Activated CD8-positive, alpha-beta T cell treated with anti-CD3 and anti-CD28 coated beads for 36 hours (primary cell): ENCODE measurements at regions not wholly inside any gene's neighbourhood (a gene's known extent, or its start where the extent isn't known, plus 50 kb on each side); places are given as distances from the start of the nearest gene placed in this dataset.

Source experiments
- ATAC-seq: fragments of 200-7000 bp; cut with Tn5 transposase; one replicate; pipeline ENCODE4 v1.10.0; 2021; ENCODE audit warnings: mild to moderate bottlenecking, moderate library complexity
- CTCF ChIA-PET: fragments of 350-600 bp; sonication (Branson Sonifier 250); formaldehyde crosslinking; loops from one replicate; lab custom pipeline; 2021; ENCODE audit warnings: antibody characterized with exemption; lab: Charles Lee
- POLR2A ChIA-PET: fragments of 350-600 bp; sonication (Branson Sonifier 250); formaldehyde crosslinking; loops from one replicate; lab custom pipeline; 2021; ENCODE audit warnings: antibody characterized with exemption; lab: Charles Lee
- DNase-seq: peaks from one replicate; pipeline ENCODE4 v3.0.0-alpha.2; 2020
- H3K27ac Mint-ChIP-seq: one replicate; pipeline ENCODE4 v1.8.0; 2021; ENCODE audit warnings: mild to moderate bottlenecking, mixed read lengths
- H3K27me3 Mint-ChIP-seq: one replicate; pipeline ENCODE4 v1.8.0; 2021; ENCODE audit warnings: mixed read lengths
- H3K36me3 Mint-ChIP-seq: one replicate; pipeline ENCODE4 v1.8.0; 2021; ENCODE audit warnings: low read depth, mixed read lengths
- H3K4me1 Mint-ChIP-seq: one replicate; pipeline ENCODE4 v1.8.0; 2021; ENCODE audit warnings: low read depth, mixed read lengths
- H3K4me3 Mint-ChIP-seq: one replicate; pipeline ENCODE4 v1.8.0; 2021; ENCODE audit warnings: mild to moderate bottlenecking, moderate library complexity, mixed read lengths
- H3K9me3 Mint-ChIP-seq: one replicate; pipeline ENCODE4 v1.8.0; 2021; ENCODE audit warnings: mixed read lengths
- CTCF ChIP-seq: fragments of 200-600 bp; IDR thresholded peaks from one replicate; pipeline ENCODE4 v1.8.0; 2022; ENCODE audit warnings: antibody characterized with exemption, mild to moderate bottlenecking
- intact Hi-C: fragments of 100-400 bp; cut with micrococcal nuclease; formaldehyde crosslinking; loops from one replicate; pipeline ENCODE4 v1.10.0; 2022

- intact Hi-C loops, result no loop called here
- CTCF ChIA-PET, result interaction anchor here (1.4 kb wide), 1 partner anchor 12 kb away, joined by 3 read pairs; no protein-coding TSS in a partner anchor
These were observed 268.5 kb downstream of the WNT5A start for GRCh38 chr3:55218577-55218976.

GRCh38 chr3:55207744-55208143 is 279.4 kb downstream of the WNT5A start:
- Mint-ChIP-seq H3K36me3 (no peaks in the 10 kb centered on the region), H3K27me3 (no peaks in the 10 kb centered on the region), H3K9me3 (no peaks in the 10 kb centered on the region), H3K4me3 (no peak overlapping the region), H3K27ac (no peak overlapping the region), H3K4me1 (no peaks in the 10 kb centered on the region)
- DNase-seq (no peak), ATAC-seq (no peak)
- no peak for TF ChIP-seq CTCF
- POLR2A ChIA-PET, result no interaction called here
- CTCF ChIA-PET, result no interaction called here
- intact Hi-C loops, result no loop called here

More at GRCh38 chr3:55218577-55218976, 268.5 kb downstream of the WNT5A start:
- no peaks in the 10 kb centered on the region for H3K27me3 Mint-ChIP-seq
- POLR2A ChIA-PET, result no interaction called here
- ATAC-seq (no peak), DNase-seq (no peak)
- H3K36me3 Mint-ChIP-seq, result no peaks in the 10 kb centered on the region
- no peak overlapping the region for H3K27ac Mint-ChIP-seq
- TF ChIP-seq CTCF, result no peak
- no peaks in the 10 kb centered on the region for H3K4me1 Mint-ChIP-seq
- H3K4me3 Mint-ChIP-seq, result no peak overlapping the region
- H3K9me3 Mint-ChIP-seq, result peaks cover 12% of the 10 kb centered on the region

- no peaks in the 10 kb centered on the region for H3K36me3 Mint-ChIP-seq
- DNase-seq, result no peak
- H3K27me3 Mint-ChIP-seq, result no peaks in the 10 kb centered on the region
- intact Hi-C loops, result no loop called here
- ChIA-PET CTCF (no interaction called here), POLR2A (no interaction called here)
- no peak overlapping the region for H3K4me3 Mint-ChIP-seq
- no peaks in the 10 kb centered on the region for H3K4me1 Mint-ChIP-seq
- TF ChIP-seq CTCF, result no peak
- no peak overlapping the region for H3K27ac Mint-ChIP-seq
- no peak for ATAC-seq
- H3K9me3 Mint-ChIP-seq, result no peaks in the 10 kb centered on the region
These were observed 278.1 kb upstream of the LRTM1 start for GRCh38 chr3:55205990-55206389.

GRCh38 chr3:55204417-55204816 is 276.6 kb upstream of the LRTM1 start:
- DNase-seq (no peak), ATAC-seq (no peak)
- TF ChIP-seq CTCF, result no peak
- Mint-ChIP-seq H3K4me3 (no peak overlapping the region), H3K36me3 (no peaks in the 10 kb centered on the region), H3K27ac (no peak overlapping the region), H3K27me3 (no peaks in the 10 kb centered on the region), H3K9me3 (no peaks in the 10 kb centered on the region), H3K4me1 (no peaks in the 10 kb centered on the region)
- POLR2A ChIA-PET, result no interaction called here
- intact Hi-C loops, result no loop called here
- CTCF ChIA-PET, result no interaction called here

GRCh38 chr3:55203546-55203945 is 275.7 kb upstream of the LRTM1 start:
- ChIA-PET CTCF (no interaction called here), POLR2A (no interaction called here)
- intact Hi-C loops, result no loop called here
- H3K27ac Mint-ChIP-seq, result no peak overlapping the region
- H3K4me3 Mint-ChIP-seq, result no peak overlapping the region
- H3K9me3 Mint-ChIP-seq, result no peaks in the 10 kb centered on the region
- H3K36me3 Mint-ChIP-seq, result no peaks in the 10 kb centered on the region
- H3K27me3 Mint-ChIP-seq, result no peaks in the 10 kb centered on the region
- ATAC-seq, result no peak
- no peak for DNase-seq
- TF ChIP-seq CTCF, result no peak
- H3K4me1 Mint-ChIP-seq, result no peaks in the 10 kb centered on the region
